Transverse colon (tissue), 4 donors: ENCODE measurements at regions not wholly inside any gene's neighbourhood (a gene's known extent, or its start where the extent isn't known, plus 50 kb on each side); places are given as distances from the start of the nearest gene placed in this dataset.

Source experiments
- DNase-seq: peaks from one replicate; pipeline ENCODE4 v3.0.0-alpha.2; 2019
- H3K27ac ChIP-seq, 4 donors: fragments of 200-600 bp; sonication (generic); 2 replicates each; pipeline ENCODE4 v1.5.1; 2016 to 2018; ENCODE audit warnings: inconsistent platforms in 4 of 4
- H3K27me3 ChIP-seq: fragments of 200-600 bp; sonication (generic); 2 replicates; pipeline ENCODE4 v1.5.1; 2017; ENCODE audit warnings: inconsistent platforms
- H3K36me3 ChIP-seq, 4 donors: fragments of 200-600 bp; sonication (generic); 2 replicates each; pipeline ENCODE4 v1.5.1; 2017 to 2019; ENCODE audit warnings: inconsistent platforms in 4 of 4
- H3K4me1 ChIP-seq, 4 donors: fragments of 200-600 bp; sonication (generic); 2 replicates each; pipeline ENCODE4 v1.5.1; 2017 to 2020; ENCODE audit warnings: inconsistent platforms in 4 of 4
- H3K4me3 ChIP-seq, 4 donors: fragments of 200-600 bp; sonication (generic); 1 replicate in 1 of 4; 2 replicates in 3 of 4; pipeline versions ENCODE4 v1.5.1 to v1.6.1; 2017 to 2019; ENCODE audit warnings: inconsistent platforms in 4 of 4
- H3K9me3 ChIP-seq, 2 donors: fragments of 200-600 bp; sonication (generic); 2 replicates each; pipeline ENCODE4 v1.5.1; 2017 to 2019; ENCODE audit warnings: inconsistent platforms in 2 of 2
- CTCF ChIP-seq, 5 experiments: fragments of 200-600 bp in 3 of 5; fragments of 450-650 bp in 2 of 5; sonication (generic) in 3 of 5; IDR thresholded peaks; 1 replicate in 2 of 5; 2 replicates in 3 of 5; pipeline ENCODE4 v1.5.1; 2016 to 2017; ENCODE audit warnings: antibody characterized with exemption in 5 of 5, inconsistent platforms in 3 of 5, mild to moderate bottlenecking in 2 of 5, moderate library complexity in 1 of 5
- EP300 ChIP-seq: sonication (generic); formaldehyde crosslinking; IDR thresholded peaks from one replicate; pipeline ENCODE4 v1.6.1; 2017; ENCODE audit warnings: antibody characterized with exemption, low read depth
- POLR2A ChIP-seq: fragments of 450-650 bp; IDR thresholded peaks from one replicate; pipeline ENCODE4 v1.6.1; 2016; ENCODE audit warnings: antibody characterized with exemption, mild to moderate bottlenecking, moderate library complexity
- POLR2AphosphoS5 ChIP-seq, 3 donors: sonication (generic); formaldehyde crosslinking; IDR thresholded peaks; one replicate each; pipeline ENCODE4 v1.6.1; 2016; ENCODE audit warnings: antibody characterized with exemption in 3 of 3
- WGBS, 2 donors: methylation state at CpG; one replicate each; pipeline ENCODE4 v1.1.5; 2018; ENCODE audit warnings: low coverage in 1 of 2; 5-methylcytosine and 5-hydroxymethylcytosine counted together
- in situ Hi-C, 4 donors: fragments of 200-750 bp; cut with MboI; loops; one replicate each; pipeline versions ENCODE4 v1.15.0 to v1.15.1; 2017; ENCODE audit warnings: low sequenced_read_pairs in 3 of 4, low pct_ligation_motif_present in 1 of 4, low pct_unique_long_range_greater_than_20kb in 1 of 4
- intact Hi-C: fragments of 100-400 bp; cut with DNase I; formaldehyde crosslinking; loops from one replicate; pipeline ENCODE4 v1.15.1; 2023; ENCODE audit warnings: low total_unique reads

- H3K9me3 ChIP-seq: no peaks in the 10 kb centered on the region
- no peak for DNase-seq
- no peaks in the 10 kb centered on the region for H3K27me3 ChIP-seq
- TF ChIP-seq EP300 (no peak), POLR2A (no peak), POLR2AphosphoS5 (IDR thresholded peaks at IDR 0.05) (no peak), CTCF (IDR thresholded peaks at IDR 0.05) (no peak)
- H3K27ac ChIP-seq: no peak overlapping the region
- in situ Hi-C loops: no loop called here
- intact Hi-C loops: no loop called here
- no peaks in the 10 kb centered on the region for H3K4me1 ChIP-seq
- 82% methylated on average over 1 of the region's 1 CpG; no CpG with 5 or more reads in 1 of the 2 donors for WGBS, 2 donors
- H3K36me3 ChIP-seq: no peaks in the 10 kb centered on the region
- no peak overlapping the region for H3K4me3 ChIP-seq
Observed at GRCh38 chr4:22190855-22191254, 242.3 kb upstream of the KCNIP4 start.

GRCh38 chr4:22187203-22187820 is 238.7 kb upstream of the KCNIP4 start:
- H3K36me3 ChIP-seq: no peaks in the 10 kb centered on the region
- no peak for DNase-seq
- intact Hi-C loops (no loop called here), in situ Hi-C loops (no loop called here)
- 67 to 71% methylated on average over 2 of the region's 2 CpGs for WGBS, 2 donors
- H3K27me3 ChIP-seq: no peaks in the 10 kb centered on the region
- no peak overlapping the region for H3K27ac ChIP-seq
- H3K9me3 ChIP-seq: no peaks in the 10 kb centered on the region
- no peak overlapping the region for H3K4me3 ChIP-seq
- TF ChIP-seq EP300 (no peak), POLR2AphosphoS5 (IDR thresholded peaks at IDR 0.05) (no peak), POLR2A (no peak), CTCF (IDR thresholded peaks at IDR 0.05) (no peak)
- no peaks in the 10 kb centered on the region for H3K4me1 ChIP-seq

- no peaks in the 10 kb centered on the region for H3K9me3 ChIP-seq
- H3K27me3 ChIP-seq: no peaks in the 10 kb centered on the region
- no peak overlapping the region for H3K4me3 ChIP-seq
- in situ Hi-C loops: no loop called here
- no peak for TF ChIP-seq POLR2A
- TF ChIP-seq CTCF (IDR thresholded peaks at IDR 0.05): no peak
- TF ChIP-seq POLR2AphosphoS5 (IDR thresholded peaks at IDR 0.05): no peak
- TF ChIP-seq EP300: no peak
- no peak for DNase-seq
- H3K4me1 ChIP-seq: no peaks in the 10 kb centered on the region
- H3K36me3 ChIP-seq: no peaks in the 10 kb centered on the region
- intact Hi-C loops: no loop called here
- H3K27ac ChIP-seq: no peak overlapping the region
Observed at GRCh38 chr4:22181736-22182135, 233.2 kb upstream of the KCNIP4 start.

- Histone ChIP-seq H3K4me1 (no peaks in the 10 kb centered on the region), H3K9me3 (no peaks in the 10 kb centered on the region), H3K36me3 (no peaks in the 10 kb centered on the region), H3K27me3 (no peaks in the 10 kb centered on the region), H3K4me3 (no peak overlapping the region), H3K27ac (no peak overlapping the region)
- TF ChIP-seq POLR2AphosphoS5 (IDR thresholded peaks at IDR 0.05): no peak
- no peak for TF ChIP-seq POLR2A
- no peak for TF ChIP-seq EP300
- no peak for TF ChIP-seq CTCF (IDR thresholded peaks at IDR 0.05)
- WGBS, 2 donors: 24% methylated on average over 1 of the region's 1 CpG; no CpG with 5 or more reads in 1 of the 2 donors
- in situ Hi-C loops: no loop called here
- intact Hi-C loops: no loop called here
- no peak for DNase-seq
Observed at GRCh38 chr4:22179124-22179874, 230.7 kb upstream of the KCNIP4 start.
